GM18519 (cell line): ENCODE measurements at regions not wholly inside any gene's neighbourhood (a gene's known extent, or its start where the extent isn't known, plus 50 kb on each side); places are given as distances from the start of the nearest gene placed in this dataset.

Experiments
- ATAC-seq: cut with Tn5 transposase; IDR thresholded peaks from one replicate; pipeline ENCODE4 v1.9.1; 2021; ENCODE audit warnings: mild to moderate bottlenecking, moderate library complexity; ENCODE audit not compliant: unreplicated experiment, low FRiP score

DNA sequence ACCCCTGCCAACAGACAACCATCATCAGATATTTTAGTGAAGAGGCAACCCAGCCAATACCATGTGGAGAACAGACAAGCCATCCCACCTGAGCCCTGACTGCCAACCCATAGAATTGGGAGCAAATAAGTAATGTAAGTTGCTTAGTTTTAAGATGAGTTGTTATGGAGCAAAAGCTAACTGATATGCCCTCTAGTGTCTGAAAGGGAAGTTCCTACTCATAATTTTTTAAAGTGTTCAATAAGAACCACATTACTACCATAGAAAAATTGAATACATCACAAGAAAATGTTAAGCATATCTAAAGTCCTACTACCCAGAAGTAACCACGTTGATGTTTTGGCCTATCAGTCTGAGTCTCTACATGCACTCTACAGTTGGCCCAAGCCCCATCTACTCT lies 50.8 kb upstream of the SLC36A4 start:
- ATAC-seq, result no peak

DNA sequence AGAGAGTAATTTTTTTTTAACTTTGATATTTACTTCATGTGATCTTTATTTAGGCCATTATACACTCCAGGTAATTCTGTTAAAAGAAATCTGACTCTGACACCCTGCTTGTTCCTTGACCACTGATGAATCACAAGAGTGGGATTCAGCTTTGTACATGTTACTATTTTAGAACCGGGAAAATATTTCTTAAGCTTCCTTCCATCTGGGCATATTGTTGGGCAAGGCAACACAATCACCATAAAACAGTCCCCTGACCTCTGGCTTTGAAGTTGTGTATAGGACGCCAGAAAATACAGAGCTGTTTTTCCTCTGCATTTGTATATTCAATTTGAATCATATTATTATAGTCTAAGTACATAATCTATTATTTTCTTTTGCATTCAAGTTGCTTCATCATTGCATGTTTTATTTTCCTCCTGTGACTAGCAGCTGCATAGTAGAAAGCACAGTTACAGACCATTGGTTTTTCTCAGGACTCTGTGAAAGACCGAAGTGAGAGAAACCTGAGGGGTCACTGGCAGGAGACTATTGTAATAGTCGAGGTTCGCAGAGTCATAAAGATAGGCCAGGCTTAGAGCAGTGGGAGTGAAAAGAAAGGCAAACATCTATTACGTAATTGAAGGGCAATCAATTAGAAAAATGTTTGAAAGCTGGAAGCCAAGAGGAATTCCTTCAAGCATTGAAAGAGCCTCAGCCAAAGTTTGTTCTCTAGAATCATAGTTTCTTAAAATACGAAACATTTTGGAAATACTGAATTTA lies 51.8 kb upstream of the SLC36A4 start:
- no peak for ATAC-seq

DNA sequence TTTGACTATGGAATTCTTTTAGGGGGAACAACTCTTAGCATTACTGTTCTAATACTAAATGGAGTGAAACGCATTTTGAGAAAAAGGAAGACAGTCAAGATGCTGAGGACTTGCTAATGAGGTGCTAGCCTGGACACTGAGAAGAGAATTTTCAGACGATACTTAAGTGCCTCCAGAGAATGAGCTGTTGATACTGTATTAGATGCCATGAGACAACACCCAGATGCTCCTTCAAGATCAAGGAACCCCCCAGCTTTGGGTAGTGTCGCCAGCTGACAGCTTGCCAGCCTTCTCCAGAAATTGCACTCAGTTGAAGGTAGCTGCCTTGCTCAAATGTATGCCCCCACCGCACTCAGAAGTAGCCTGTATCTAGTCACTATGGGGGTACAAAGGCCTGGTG lies 52.5 kb upstream of the SLC36A4 start:
- ATAC-seq, result no peak

DNA sequence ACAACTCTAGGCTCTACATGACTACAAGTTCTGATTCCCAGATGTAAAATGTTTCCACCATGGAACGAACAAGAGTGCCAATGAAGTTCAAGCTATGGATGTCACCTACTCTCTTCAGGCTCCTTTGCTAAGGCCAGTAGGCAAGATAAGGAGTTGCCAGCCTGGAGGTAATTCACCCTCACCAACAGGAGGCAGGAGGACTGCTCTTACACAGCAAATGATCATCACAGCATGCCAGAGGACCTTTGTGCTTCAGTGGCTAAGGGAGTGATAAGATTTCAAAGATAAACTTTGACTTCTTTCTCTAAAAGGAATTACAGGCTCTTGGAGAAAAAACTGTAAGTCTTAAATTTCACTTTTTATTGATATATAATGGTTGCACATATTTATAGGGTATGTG lies 54.1 kb upstream of the SLC36A4 start:
- ATAC-seq, result no peak

DNA sequence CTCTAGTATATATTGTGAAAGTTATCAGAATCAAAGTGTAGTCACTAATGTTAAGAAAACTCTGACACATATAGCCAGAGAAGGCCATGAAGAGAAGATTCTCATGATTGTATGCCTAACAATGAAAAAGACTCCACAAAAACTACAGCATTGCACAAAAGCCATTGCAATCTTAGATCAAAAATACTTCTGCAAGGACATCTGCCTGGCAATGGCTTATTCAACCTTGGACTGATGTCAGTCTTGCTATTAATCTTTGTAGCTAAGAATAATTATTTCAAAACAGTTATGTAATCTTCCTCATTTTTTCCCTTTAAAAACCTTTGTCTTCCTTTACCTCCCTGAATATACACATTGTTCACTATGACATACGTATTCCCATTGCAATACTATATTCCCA lies 55.3 kb upstream of the SLC36A4 start:
- ATAC-seq, result no peak

DNA sequence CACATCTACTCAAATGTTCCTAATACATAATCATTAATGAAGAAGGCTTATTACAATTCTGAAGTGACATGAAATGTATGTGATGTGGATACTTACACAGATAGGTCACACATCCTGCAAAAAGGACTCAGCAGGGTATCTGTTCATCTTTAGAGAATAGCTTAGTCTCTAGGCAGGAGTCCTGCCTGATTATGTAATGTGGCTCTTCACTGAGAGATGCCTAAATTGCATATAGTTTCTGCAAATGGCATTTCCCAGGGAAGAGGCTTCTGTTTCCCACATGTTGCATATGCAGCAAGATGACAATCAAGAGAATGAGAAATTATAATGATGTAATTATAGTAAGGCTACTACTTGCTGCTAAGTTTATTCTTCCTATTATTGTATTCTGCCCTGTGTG lies 58.8 kb upstream of the SLC36A4 start:
- no peak for ATAC-seq

DNA sequence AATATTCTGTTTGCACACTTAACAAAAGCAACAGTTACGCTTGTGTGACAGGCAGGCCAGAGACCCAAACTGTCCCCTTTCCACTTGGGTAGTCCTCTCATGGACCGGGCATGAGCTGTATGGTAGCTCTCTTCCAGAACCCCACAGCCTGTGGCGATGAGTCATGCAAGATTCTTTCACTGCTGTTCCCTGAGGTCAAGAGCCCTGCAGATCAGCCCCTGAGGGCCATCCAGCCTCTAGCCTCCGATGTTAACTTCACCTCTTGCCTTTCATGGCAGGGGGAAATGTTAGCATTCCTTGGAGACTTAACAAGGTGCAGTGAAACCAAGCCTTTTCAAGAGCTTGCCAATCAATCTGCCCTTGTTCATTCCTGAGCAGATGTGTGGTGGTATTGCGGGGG lies 63.2 kb upstream of the DEUP1 start:
- ATAC-seq, result no peak

GRCh38 chr11:93268287-93269040 lies 62.1 kb upstream of the DEUP1 start:
- ATAC-seq, result no peak

- ATAC-seq, result no peak
These were observed 58.9 kb upstream of the DEUP1 start for GRCh38 chr11:93271596-93271995.

DNA sequence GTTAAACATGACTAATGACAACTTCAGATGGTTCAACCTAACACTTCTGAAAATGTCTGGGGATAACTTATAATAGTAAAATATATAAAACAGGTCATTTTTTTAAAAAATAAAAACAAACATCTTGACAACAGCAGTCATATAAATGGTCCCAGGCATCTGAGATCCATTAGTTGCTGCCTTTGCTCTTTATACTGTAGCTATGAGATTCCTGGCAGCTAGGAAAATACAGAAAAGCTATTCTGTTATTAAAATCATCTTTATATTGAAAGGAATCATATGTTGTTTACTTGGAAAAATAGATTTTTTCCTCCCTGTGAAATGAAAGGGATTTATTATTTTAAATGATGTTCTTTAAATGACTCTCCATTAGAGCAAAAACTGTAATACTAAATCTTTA lies 55.7 kb upstream of the DEUP1 start:
- ATAC-seq, result no peak

GRCh38 chr11:93278976-93279375 lies 51.6 kb upstream of the DEUP1 start:
- no peak for ATAC-seq

- ATAC-seq, result peak; percentile 73
These were observed 50.6 kb upstream of the DEUP1 start for GRCh38 chr11:93279851-93280347.
